GM12872 (cell line): ENCODE measurements at regions not wholly inside any gene's neighbourhood (a gene's known extent, or its start where the extent isn't known, plus 50 kb on each side); places are given as distances from the start of the nearest gene placed in this dataset.

ENCODE experiments used
- TF ChIP-seq, protein P1 (sequence below): IDR thresholded peaks from 3 replicates; pipeline ENCODE4 v1.5.1; 2011; ENCODE audit warnings: low read depth, mild to moderate bottlenecking, low read length, moderate library complexity; ENCODE audit not compliant: insufficient read depth

DNA sequence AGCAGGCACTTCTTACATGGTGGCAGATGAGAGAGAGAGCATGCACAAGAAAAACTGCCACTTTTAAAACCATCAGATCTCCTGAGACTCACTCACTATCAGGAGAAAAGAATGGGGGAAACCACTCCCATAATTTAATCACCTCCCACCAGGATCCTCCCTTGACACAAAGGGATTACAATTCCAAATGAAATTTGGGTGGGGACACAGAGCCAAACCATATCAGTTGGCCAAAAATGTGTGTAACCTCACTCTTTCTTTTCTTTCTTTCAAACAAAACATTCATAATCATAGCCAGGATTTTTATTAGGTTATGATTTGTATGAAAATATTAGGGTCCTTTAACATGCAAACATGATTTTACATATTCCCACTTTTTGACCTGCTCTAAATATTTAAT, 222.1 kb downstream of the PCDH18 start:
- TF ChIP-seq, protein P1, sequence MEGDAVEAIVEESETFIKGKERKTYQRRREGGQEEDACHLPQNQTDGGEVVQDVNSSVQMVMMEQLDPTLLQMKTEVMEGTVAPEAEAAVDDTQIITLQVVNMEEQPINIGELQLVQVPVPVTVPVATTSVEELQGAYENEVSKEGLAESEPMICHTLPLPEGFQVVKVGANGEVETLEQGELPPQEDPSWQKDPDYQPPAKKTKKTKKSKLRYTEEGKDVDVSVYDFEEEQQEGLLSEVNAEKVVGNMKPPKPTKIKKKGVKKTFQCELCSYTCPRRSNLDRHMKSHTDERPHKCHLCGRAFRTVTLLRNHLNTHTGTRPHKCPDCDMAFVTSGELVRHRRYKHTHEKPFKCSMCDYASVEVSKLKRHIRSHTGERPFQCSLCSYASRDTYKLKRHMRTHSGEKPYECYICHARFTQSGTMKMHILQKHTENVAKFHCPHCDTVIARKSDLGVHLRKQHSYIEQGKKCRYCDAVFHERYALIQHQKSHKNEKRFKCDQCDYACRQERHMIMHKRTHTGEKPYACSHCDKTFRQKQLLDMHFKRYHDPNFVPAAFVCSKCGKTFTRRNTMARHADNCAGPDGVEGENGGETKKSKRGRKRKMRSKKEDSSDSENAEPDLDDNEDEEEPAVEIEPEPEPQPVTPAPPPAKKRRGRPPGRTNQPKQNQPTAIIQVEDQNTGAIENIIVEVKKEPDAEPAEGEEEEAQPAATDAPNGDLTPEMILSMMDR: no peak

GRCh38 chr4:137309424-137309823, 222.9 kb downstream of the PCDH18 start:
- TF ChIP-seq, protein P1: no peak

- TF ChIP-seq, protein P1: no peak
These were observed 224.5 kb downstream of the PCDH18 start for GRCh38 chr4:137307806-137308205.

- TF ChIP-seq, protein P1: no peak
These were observed 231.5 kb downstream of the PCDH18 start for GRCh38 chr4:137300776-137301175.

DNA sequence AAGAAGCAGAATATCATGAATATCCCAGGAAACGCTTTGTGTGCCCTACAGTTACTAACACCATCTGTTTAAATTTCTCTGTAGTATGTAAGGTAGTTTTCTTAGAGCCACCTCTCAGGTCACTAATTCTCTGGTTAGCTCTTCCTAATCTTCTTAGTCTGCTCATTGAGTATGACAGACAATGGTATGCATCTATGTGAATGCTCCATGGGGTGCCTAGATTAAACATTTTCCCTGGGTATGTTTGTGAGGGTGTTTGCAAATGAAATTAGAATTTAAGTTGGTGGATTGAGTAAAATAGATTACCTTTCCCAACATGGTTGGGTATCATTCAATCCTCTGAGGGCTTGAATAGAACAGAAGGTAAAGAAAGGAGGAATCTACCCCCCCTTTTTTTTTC, 233.0 kb downstream of the PCDH18 start:
- TF ChIP-seq, protein P1: no peak

- TF ChIP-seq, protein P1: no peak
These were observed 239.0 kb downstream of the PCDH18 start for GRCh38 chr4:137293281-137293680.

GRCh38 chr4:137283737-137284136, 248.6 kb downstream of the PCDH18 start:
- TF ChIP-seq, protein P1: no peak

DNA sequence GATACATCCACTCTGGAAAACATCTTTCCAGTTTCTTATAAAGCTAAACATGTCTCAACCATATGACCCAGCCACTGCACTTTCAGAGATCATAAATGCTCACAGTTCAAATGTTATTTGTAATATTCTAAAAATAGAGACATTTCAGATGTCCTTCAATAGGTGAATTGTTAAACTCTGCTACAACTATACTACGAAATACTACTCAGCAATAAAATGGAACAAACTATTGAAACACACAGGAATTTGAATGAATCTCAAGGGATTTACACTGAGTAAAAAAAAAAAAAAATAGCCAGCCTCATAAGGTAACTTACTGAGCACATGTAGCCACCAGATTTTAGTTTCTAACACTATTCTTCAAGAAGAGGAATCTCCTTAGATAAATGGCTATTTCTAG, 253.9 kb downstream of the PCDH18 start:
- TF ChIP-seq, protein P1: no peak
